GM10266 (cell line): ENCODE measurements at regions not wholly inside any gene's neighbourhood (a gene's known extent, or its start where the extent isn't known, plus 50 kb on each side); places are given as distances from the start of the nearest gene placed in this dataset.
"Not testable (repeated sequence)": the region's sequence is repeated elsewhere in the genome, so short reads cannot be mapped to it uniquely, and the experiment has no call there.

Experiments
- DNase-seq: peaks from one replicate; pipeline ENCODE4 v3.0.0; 2012; ENCODE audit errors: extremely low spot score
- TF ChIP-seq, protein P1 (sequence below): IDR thresholded peaks from 2 replicates; pipeline ENCODE4 v1.5.1; 2012; ENCODE audit warnings: mild to moderate bottlenecking, low read depth; ENCODE audit not compliant: control insufficient read depth, insufficient read depth; ENCODE audit errors: missing control alignments

DNA sequence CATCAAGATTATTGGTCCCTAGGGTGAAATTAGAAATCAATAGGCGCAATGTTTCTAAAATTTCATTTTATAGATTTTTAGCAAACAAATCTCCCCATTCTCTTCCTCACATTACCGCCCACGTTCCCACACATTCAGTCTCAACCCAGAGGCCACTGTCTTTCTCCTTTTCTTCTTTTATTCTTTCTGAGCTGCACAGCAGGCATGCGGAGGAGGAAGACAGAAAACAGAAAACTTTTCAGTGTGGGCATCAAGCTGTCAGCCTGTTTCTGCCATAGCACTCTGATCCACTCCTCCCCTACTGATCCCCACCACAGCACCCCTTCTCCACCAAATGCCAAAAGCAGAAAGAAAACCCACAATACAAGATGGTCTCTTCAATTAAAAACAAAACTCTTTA is 94.8 kb upstream of the ADAMTS3 start:
- DNase-seq = no peak
- TF ChIP-seq, protein P1, sequence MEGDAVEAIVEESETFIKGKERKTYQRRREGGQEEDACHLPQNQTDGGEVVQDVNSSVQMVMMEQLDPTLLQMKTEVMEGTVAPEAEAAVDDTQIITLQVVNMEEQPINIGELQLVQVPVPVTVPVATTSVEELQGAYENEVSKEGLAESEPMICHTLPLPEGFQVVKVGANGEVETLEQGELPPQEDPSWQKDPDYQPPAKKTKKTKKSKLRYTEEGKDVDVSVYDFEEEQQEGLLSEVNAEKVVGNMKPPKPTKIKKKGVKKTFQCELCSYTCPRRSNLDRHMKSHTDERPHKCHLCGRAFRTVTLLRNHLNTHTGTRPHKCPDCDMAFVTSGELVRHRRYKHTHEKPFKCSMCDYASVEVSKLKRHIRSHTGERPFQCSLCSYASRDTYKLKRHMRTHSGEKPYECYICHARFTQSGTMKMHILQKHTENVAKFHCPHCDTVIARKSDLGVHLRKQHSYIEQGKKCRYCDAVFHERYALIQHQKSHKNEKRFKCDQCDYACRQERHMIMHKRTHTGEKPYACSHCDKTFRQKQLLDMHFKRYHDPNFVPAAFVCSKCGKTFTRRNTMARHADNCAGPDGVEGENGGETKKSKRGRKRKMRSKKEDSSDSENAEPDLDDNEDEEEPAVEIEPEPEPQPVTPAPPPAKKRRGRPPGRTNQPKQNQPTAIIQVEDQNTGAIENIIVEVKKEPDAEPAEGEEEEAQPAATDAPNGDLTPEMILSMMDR = no peak

DNA sequence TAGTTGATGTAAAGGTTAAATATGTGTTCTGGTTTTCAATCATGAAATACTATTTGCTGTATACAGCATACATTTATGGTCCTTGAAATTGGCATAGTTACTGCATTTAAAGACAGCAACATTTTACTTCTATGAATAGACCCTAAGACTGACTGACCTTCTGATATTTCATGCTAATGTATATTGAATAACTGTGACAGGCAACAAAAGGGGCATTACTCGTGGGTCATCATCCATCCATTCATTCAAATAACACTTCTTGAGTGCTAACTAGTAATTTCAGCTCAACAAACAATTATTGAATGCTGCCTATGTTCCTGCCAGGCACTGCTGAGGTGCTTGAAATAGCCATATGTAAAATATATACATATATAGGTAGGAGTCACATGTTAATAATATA is 92.8 kb upstream of the ADAMTS3 start:
- TF ChIP-seq, protein P1 = no peak
- DNase-seq = no peak

DNA sequence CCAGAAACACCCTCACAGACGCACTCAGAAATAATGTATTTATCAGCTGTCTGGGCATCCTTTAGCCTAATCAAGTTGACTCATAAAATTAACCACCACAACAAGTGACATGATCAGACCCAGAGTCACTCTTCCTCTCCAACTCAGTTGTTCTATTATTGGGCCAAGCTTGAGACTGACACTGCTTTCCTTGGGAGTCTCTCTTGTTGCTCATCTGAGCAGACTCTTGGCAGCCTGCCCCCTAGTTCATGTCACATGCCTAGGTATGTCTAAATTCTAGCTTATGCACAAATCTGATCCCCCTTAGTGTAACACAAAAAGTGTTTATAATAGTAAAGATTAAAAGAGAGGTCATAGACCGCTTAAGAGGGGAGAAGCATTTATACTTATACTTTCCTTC is 72.6 kb upstream of the ADAMTS3 start:
- TF ChIP-seq, protein P1 = no peak
- DNase-seq = no peak

DNA sequence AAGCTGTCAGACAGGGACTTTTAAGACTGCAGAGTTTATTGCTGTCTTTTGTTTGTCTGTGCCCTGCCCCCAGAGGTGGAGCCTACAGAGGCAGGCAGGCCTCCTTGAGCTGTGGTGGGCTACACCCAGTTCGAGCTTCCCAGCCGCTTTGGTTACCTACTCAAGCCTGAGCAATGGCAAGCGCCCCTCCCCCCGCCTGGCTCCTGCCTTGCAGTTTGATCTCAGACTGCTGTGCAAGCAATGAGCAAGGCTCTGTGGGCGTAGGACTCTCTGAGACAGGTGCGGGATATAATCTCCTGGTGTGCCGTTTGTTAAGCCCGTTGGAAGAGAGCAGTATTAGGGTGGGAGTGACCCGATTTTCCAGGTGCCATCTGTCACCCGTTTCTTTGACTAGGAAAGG is 67.8 kb upstream of the ADAMTS3 start:
- not testable (repeated sequence) for DNase-seq

DNA sequence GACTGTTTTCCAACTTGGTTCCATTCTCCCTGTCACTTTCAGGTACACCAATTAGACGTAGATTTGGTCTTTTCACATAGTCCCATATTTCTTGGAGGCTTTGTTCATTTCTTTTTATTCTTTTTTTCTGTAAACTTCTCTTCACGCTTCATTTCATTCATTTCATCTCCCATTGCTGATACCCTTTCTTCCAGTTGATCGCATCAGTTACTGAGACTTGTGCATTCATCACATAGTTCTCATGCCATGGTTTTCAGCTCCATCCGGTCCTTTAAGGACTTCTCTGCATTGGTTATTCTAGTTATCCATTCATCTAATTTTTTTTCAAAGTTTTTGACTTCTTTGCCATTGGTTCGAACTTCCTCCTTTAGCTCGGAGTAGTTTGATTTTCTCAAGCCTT is 66.9 kb upstream of the ADAMTS3 start:
- not testable (repeated sequence) for DNase-seq

DNA sequence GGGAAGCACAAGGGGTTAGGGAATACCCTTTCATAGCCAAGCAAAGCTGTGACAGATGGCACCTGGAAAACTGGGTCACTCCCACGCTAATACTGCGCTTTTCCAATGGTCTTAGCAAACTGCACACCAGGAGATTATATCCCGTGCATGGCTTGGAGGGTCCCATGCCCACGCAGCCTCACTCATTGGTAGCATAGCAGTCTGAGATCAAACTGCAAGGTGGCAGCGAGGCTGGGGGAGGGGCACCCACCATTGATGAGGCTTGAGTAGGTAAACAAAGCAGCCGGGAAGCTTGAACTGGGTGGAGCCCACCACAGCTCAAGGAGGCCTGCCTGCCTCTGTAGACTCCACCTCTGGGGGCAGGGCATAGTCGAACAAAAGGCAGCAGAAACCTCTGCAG is 63.2 kb upstream of the ADAMTS3 start:
- DNase-seq = not testable (repeated sequence)

DNA sequence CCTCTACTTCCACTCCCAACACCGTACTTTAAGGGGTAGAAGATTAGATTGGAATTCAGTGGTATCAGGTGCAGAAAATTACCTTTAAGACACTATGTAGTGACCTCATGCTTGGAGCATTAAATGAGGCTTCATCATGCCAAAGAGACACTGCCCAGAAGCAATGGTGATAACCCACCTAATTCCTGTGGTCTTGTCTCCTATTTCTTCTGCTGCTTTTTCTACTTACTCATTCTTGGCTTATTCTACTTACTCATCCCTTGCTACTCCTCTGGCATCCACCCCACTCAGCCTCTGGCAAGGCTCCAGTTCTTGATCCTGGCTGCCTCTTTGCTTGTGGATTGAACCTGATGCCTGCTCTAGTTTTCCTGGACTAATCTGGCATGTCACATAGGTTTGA is 62.3 kb upstream of the ADAMTS3 start:
- TF ChIP-seq, protein P1 = no peak
- DNase-seq = no peak

DNA sequence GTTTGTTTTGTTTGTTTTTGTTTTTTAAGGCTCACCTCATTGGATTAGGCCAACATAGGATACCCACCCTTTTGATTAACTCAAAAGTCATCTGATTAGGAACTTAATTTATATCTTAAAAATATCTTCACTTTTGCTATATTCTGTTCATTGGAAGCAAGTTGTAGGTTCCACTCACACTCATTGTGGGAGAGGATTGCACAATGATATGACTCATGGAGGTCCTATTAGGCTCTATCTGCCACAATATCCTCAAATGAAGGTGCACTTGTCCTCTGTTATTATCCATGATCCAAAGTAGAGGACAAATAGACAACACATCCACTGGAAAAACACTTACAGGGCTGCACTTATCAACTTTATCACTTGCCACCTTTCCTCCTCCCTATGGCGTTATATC is 60.5 kb upstream of the ADAMTS3 start:
- TF ChIP-seq, protein P1 = no peak
- no peak for DNase-seq

DNA sequence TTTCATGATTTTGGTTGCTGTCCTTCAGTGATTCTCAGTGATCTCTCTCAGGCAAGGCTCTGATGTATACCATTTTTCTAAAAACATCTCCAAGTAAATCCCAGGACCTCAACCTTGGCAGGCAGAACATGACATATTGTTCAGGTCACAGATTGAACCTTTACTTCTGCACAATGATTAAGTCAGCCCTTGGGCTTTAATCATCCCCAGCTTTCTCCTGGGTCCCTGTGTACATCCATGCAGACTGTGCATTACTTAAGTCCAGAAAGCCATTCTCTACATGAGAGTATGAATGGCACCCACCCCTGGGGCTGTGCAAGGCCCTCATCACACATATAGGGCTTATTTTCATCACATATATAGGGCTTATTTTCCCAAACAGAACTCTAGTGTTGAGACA is 58.7 kb upstream of the ADAMTS3 start:
- TF ChIP-seq, protein P1 = no peak
- DNase-seq = no peak
